Fibroblast of lung (primary cell): ENCODE measurements at regions not wholly inside any gene's neighbourhood (a gene's known extent, or its start where the extent isn't known, plus 50 kb on each side); places are given as distances from the start of the nearest gene placed in this dataset.

Experiments
- CTCF ChIP-seq, 2 donors: IDR thresholded peaks in 1 of 2; conservative IDR thresholded peaks in 1 of 2; 1 replicate in 1 of 2; 2 replicates in 1 of 2; pipeline ENCODE4 v1.5.1; 2011 to 2012; ENCODE audit warnings: low read length in 2 of 2, control low read depth in 1 of 2, inconsistent platforms in 1 of 2, low read depth in 1 of 2, mild to moderate bottlenecking in 1 of 2
- EZH2 ChIP-seq: IDR thresholded peaks from 2 replicates; pipeline ENCODE4 v1.5.1; 2012; ENCODE audit warnings: low read length, control low read depth, mild to moderate bottlenecking; ENCODE audit errors: missing control alignments

DNA sequence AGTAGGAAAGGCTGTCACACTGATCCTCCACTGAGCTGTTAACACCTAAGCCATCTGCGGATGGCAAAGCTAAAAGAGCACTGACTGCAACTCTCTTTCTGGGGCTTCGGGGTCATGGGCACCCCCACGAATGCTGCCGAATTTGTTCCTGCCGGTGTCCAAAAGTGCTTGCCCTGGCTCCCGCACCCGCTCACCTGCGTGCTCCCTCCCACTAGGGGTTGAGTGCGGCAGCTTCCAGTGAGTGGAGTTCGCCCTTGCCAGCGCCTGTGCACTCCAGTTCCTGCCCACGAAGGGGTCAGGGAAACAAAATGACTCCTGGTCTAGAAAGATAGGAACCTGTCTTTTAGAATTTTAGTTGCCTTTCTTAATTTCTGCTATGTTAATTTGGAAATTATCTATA is 78.7 kb downstream of the IFI44 start:
- TF ChIP-seq CTCF (conservative IDR thresholded peaks at IDR 0.05 in 1 of 2, IDR thresholded peaks at IDR 0.05 in 1 of 2; ENCODE audit: low read depth in 1 of 2, low read length in 2 of 2) (no peak), EZH2 (no peak)
